ENCODE measurements at regions not wholly inside any gene's neighbourhood (a gene's known extent, or its start where the extent isn't known, plus 50 kb on each side); places are given as distances from the start of the nearest gene placed in this dataset.
"Not testable (repeated sequence)": the region's sequence is repeated elsewhere in the genome, so short reads cannot be mapped to it uniquely, and the experiment has no call there.

- not testable (repeated sequence) for DNase-seq
Observed at GRCh38 chr5:122515210-122515609, 203.2 kb downstream of the SNCAIP start.

- DNase-seq = peak; percentile 80
Observed at GRCh38 chr5:122515709-122516431, 203.8 kb downstream of the SNCAIP start.

GRCh38 chr5:122516432-122516743, 204.4 kb downstream of the SNCAIP start:
- DNase-seq = no peak

- DNase-seq = no peak
Observed at GRCh38 chr5:122517091-122517490, 205.1 kb downstream of the SNCAIP start.

GRCh38 chr5:122523776-122524175, 211.7 kb downstream of the SNCAIP start:
- no peak for DNase-seq

GRCh38 chr5:122527547-122527946, 215.5 kb downstream of the SNCAIP start:
- DNase-seq = no peak

GRCh38 chr5:122532035-122532434, 220.0 kb downstream of the SNCAIP start:
- DNase-seq = peak; percentile 17

GRCh38 chr5:122533825-122534224, 221.8 kb downstream of the SNCAIP start:
- DNase-seq = no peak

- no peak for DNase-seq
Observed at GRCh38 chr5:122534829-122535228, 222.8 kb downstream of the SNCAIP start.

GRCh38 chr5:122541388-122541787, 229.4 kb downstream of the SNCAIP start:
- DNase-seq = no peak

GRCh38 chr5:122545986-122546385, 228.9 kb upstream of the SNX2 start:
- no peak for DNase-seq

GRCh38 chr5:122547219-122547618, 227.7 kb upstream of the SNX2 start:
- DNase-seq = no peak

- DNase-seq = no peak
Observed at GRCh38 chr5:122547669-122548068, 227.2 kb upstream of the SNX2 start.

- DNase-seq = no peak
Observed at GRCh38 chr5:122559676-122560075, 215.2 kb upstream of the SNX2 start.

GRCh38 chr5:122561209-122561608, 213.7 kb upstream of the SNX2 start:
- no peak for DNase-seq

GRCh38 chr5:122565331-122565730, 209.5 kb upstream of the SNX2 start:
- DNase-seq = no peak

GRCh38 chr5:122576256-122577016, 198.4 kb upstream of the SNX2 start:
- no peak for DNase-seq

GRCh38 chr5:122581629-122582028, 193.3 kb upstream of the SNX2 start:
- no peak for DNase-seq

GRCh38 chr5:122584411-122585300, 190.2 kb upstream of the SNX2 start:
- DNase-seq = no peak

- DNase-seq = no peak
Observed at GRCh38 chr5:122585371-122585770, 189.5 kb upstream of the SNX2 start.

GRCh38 chr5:122586351-122586750, 188.5 kb upstream of the SNX2 start:
- DNase-seq = no peak

GRCh38 chr5:122591828-122592227, 183.1 kb upstream of the SNX2 start:
- DNase-seq = no peak

GRCh38 chr5:122599000-122599399, 175.9 kb upstream of the SNX2 start:
- DNase-seq = no peak
